ENCODE measurements at regions not wholly inside any gene's neighbourhood (a gene's known extent, or its start where the extent isn't known, plus 50 kb on each side); places are given as distances from the start of the nearest gene placed in this dataset.

DNA sequence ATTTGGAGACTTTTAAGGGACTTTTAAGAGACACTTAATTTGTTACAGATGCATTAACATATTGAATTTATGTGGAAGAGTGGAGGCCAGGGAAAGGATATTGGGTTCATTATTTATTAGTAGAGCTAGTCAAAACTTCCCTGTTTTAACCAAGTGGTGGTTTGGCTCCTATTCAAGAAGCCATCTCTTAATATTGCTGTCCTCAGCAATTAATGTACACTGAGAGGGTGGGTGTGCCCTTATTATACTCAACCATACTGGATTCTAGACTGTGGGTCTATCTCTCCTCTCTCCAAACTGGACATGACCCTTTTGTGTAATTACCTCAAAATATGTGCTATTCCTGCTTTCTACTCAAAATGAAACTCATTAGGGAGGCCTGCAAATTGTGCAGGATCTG, 398.7 kb upstream of the DDHD1 start:
- no peak for TF ChIP-seq POLR2A (IDR thresholded peaks at IDR 0.05)
- TF ChIP-seq, protein P1, sequence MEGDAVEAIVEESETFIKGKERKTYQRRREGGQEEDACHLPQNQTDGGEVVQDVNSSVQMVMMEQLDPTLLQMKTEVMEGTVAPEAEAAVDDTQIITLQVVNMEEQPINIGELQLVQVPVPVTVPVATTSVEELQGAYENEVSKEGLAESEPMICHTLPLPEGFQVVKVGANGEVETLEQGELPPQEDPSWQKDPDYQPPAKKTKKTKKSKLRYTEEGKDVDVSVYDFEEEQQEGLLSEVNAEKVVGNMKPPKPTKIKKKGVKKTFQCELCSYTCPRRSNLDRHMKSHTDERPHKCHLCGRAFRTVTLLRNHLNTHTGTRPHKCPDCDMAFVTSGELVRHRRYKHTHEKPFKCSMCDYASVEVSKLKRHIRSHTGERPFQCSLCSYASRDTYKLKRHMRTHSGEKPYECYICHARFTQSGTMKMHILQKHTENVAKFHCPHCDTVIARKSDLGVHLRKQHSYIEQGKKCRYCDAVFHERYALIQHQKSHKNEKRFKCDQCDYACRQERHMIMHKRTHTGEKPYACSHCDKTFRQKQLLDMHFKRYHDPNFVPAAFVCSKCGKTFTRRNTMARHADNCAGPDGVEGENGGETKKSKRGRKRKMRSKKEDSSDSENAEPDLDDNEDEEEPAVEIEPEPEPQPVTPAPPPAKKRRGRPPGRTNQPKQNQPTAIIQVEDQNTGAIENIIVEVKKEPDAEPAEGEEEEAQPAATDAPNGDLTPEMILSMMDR (IDR thresholded peaks at IDR 0.05) = no peak
- TF ChIP-seq POLR2AphosphoS5 (IDR thresholded peaks at IDR 0.05) = no peak
- TF ChIP-seq EP300 (IDR thresholded peaks at IDR 0.05) = no peak
